GM23338 (cell line): ENCODE measurements at regions not wholly inside any gene's neighbourhood (a gene's known extent, or its start where the extent isn't known, plus 50 kb on each side); places are given as distances from the start of the nearest gene placed in this dataset.

Experiments used
- ATAC-seq: fragments of 200-7000 bp; cut with Tn5 transposase; 3 replicates; pipeline ENCODE4 v1.9.1; 2020
- DNase-seq: peaks from one replicate; pipeline ENCODE4 v3.0.0-alpha.2; 2015; ENCODE audit warnings: low spot score
- H2AFZ ChIP-seq: fragments of 200-600 bp; sonication (generic); 2 replicates; pipeline ENCODE4 v1.8.0; 2016; ENCODE audit warnings: antibody characterized with exemption, mild to moderate bottlenecking, moderate library complexity
- H3F3A ChIP-seq: fragments of 200-600 bp; sonication (generic); replicated peaks from 2 replicates; pipeline ENCODE4 v1.8.0; 2017; ENCODE audit warnings: antibody characterized with exemption, mixed run types, low read depth
- H3K27ac ChIP-seq: fragments of 200-600 bp; sonication (generic); 2 replicates; pipeline ENCODE4 v1.6.1; 2016; ENCODE audit warnings: low read depth
- H3K27me3 ChIP-seq: fragments of 200-600 bp; sonication (generic); 2 replicates; pipeline ENCODE4 v1.8.0; 2016; ENCODE audit warnings: mild to moderate bottlenecking, mixed run types, moderate library complexity; ENCODE audit not compliant: insufficient read depth
- H3K36me3 ChIP-seq: fragments of 200-600 bp; sonication (generic); 2 replicates; pipeline ENCODE4 v1.8.0; 2016; ENCODE audit warnings: mild to moderate bottlenecking; ENCODE audit not compliant: insufficient read depth
- H3K4me1 ChIP-seq: fragments of 200-600 bp; sonication (generic); 2 replicates; pipeline ENCODE4 v1.8.0; 2016; ENCODE audit warnings: mild to moderate bottlenecking, moderate library complexity; ENCODE audit not compliant: insufficient read depth
- H3K4me2 ChIP-seq: fragments of 200-600 bp; sonication (generic); 2 replicates; pipeline ENCODE4 v1.7.1; 2017; ENCODE audit warnings: mixed run types
- H3K4me3 ChIP-seq: fragments of 200-600 bp; sonication (generic); 2 replicates; pipeline ENCODE4 v1.6.1; 2016; ENCODE audit warnings: mixed run types
- H3K79me2 ChIP-seq: fragments of 200-600 bp; sonication (generic); replicated peaks from 2 replicates; pipeline ENCODE4 v1.8.0; 2017; ENCODE audit warnings: mild to moderate bottlenecking; ENCODE audit not compliant: insufficient read depth
- H3K9me2 ChIP-seq: fragments of 200-600 bp; sonication (generic); 2 replicates; pipeline ENCODE4 v1.8.0; 2017; ENCODE audit not compliant: insufficient read depth
- H4K20me1 ChIP-seq: fragments of 200-600 bp; sonication (generic); replicated peaks from 2 replicates; pipeline ENCODE4 v1.8.0; 2017; ENCODE audit warnings: mild to moderate bottlenecking; ENCODE audit not compliant: insufficient read depth
- H3K27ac Mint-ChIP-seq: 2 replicates; pipeline ENCODE4 v1.8.0; 2020; ENCODE audit warnings: inconsistent platforms, mild to moderate bottlenecking, moderate library complexity, mixed read lengths
- H3K27me3 Mint-ChIP-seq: 3 replicates; pipeline ENCODE4 v1.8.0; 2022; ENCODE audit warnings: low read depth, mild to moderate bottlenecking, moderate library complexity, mixed read lengths, inconsistent platforms; ENCODE audit not compliant: insufficient read depth, poor library complexity
- H3K36me3 Mint-ChIP-seq: 3 replicates; pipeline ENCODE4 v1.8.0; 2021; ENCODE audit warnings: low read depth, mild to moderate bottlenecking, inconsistent platforms, moderate library complexity, mixed read lengths
- H3K4me1 Mint-ChIP-seq: 3 replicates; pipeline ENCODE4 v1.8.0; 2020; ENCODE audit warnings: mild to moderate bottlenecking, inconsistent platforms, mixed read lengths
- H3K4me3 Mint-ChIP-seq: 3 replicates; pipeline ENCODE4 v1.8.0; 2021; ENCODE audit warnings: moderate library complexity, mild to moderate bottlenecking, inconsistent platforms, mixed read lengths
- H3K9me3 Mint-ChIP-seq: 3 replicates; pipeline ENCODE4 v1.8.0; 2020; ENCODE audit warnings: moderate library complexity, mild to moderate bottlenecking, inconsistent platforms, mixed read lengths
- CREB1 ChIP-seq: fragments of 250-450 bp; sonication (Bioruptor Pico); IDR thresholded peaks from 2 replicates; pipeline ENCODE4 v1.5.0; 2020; ENCODE audit warnings: low read depth, mild to moderate bottlenecking, moderate library complexity
- CTCF ChIP-seq, 2 experiments: fragments of 200-600 bp in 1 of 2; sonication (generic) in 1 of 2; conservative IDR thresholded peaks; 2 replicates each; pipeline versions ENCODE4 v1.5.1 to v1.6.1; 2016 to 2017; ENCODE audit warnings: antibody characterized with exemption in 2 of 2, low read depth in 2 of 2, mild to moderate bottlenecking in 2 of 2, moderate library complexity in 1 of 2
- ETS1 ChIP-seq: IDR thresholded peaks from 2 replicates; pipeline ENCODE4 v1.6.1; 2016; ENCODE audit warnings: antibody characterized with exemption
- EZH2 ChIP-seq: fragments of 200-600 bp; sonication (generic); IDR thresholded peaks from one replicate; pipeline ENCODE4 v1.8.0; 2017; ENCODE audit warnings: antibody characterized with exemption, mild to moderate bottlenecking, low read depth; ENCODE audit not compliant: unreplicated experiment
- EZH2phosphoT487 ChIP-seq: fragments of 200-600 bp; sonication (generic); IDR thresholded peaks from one replicate; pipeline ENCODE4 v1.8.1; 2018; ENCODE audit warnings: antibody characterized with exemption; ENCODE audit not compliant: unreplicated experiment
- JUNB ChIP-seq: IDR thresholded peaks from one replicate; pipeline ENCODE4 v1.6.1; 2016; ENCODE audit warnings: antibody characterized with exemption; ENCODE audit not compliant: unreplicated experiment
- NANOG ChIP-seq: IDR thresholded peaks from 2 replicates; pipeline ENCODE4 v1.6.1; 2016; ENCODE audit warnings: antibody characterized with exemption, borderline replicate concordance
- POLR2AphosphoS5 ChIP-seq: IDR thresholded peaks from 2 replicates; pipeline ENCODE4 v1.6.1; 2016; ENCODE audit warnings: antibody characterized with exemption, low read depth
- REST ChIP-seq: IDR thresholded peaks from one replicate; pipeline ENCODE4 v1.6.1; 2018; ENCODE audit warnings: antibody characterized with exemption; ENCODE audit not compliant: unreplicated experiment
- STAT1 ChIP-seq: IDR thresholded peaks from one replicate; pipeline ENCODE4 v1.6.1; 2016; ENCODE audit warnings: antibody characterized with exemption; ENCODE audit not compliant: unreplicated experiment
- ZNF114 ChIP-seq: fragments of 250-450 bp; sonication (Bioruptor Pico); IDR thresholded peaks from 2 replicates; pipeline ENCODE4 v1.5.0; 2020; ENCODE audit warnings: mild to moderate bottlenecking, moderate library complexity
- ZNF331 ChIP-seq: fragments of 250-450 bp; sonication (Bioruptor Pico); IDR thresholded peaks from 2 replicates; pipeline ENCODE4 v1.5.0; 2020; ENCODE audit warnings: low read depth, mild to moderate bottlenecking, moderate library complexity
- ZNF462 ChIP-seq: fragments of 250-450 bp; sonication (Bioruptor Pico); IDR thresholded peaks from 2 replicates; pipeline ENCODE4 v1.5.0; 2020; ENCODE audit warnings: mild to moderate bottlenecking, moderate library complexity

GRCh38 chr9:7554699-7555098, 244.9 kb downstream of the DMAC1 start:
- Histone ChIP-seq H4K20me1 (no peaks in the 10 kb centered on the region), H3K9me2 (peaks cover 3% of the 10 kb centered on the region; the same call in 1 of the 2 replicates), H3K27ac (no peak overlapping the region), H3K79me2 (no peaks in the 10 kb centered on the region), H3K4me3 (no peak overlapping the region), H3K36me3 (no peaks in the 10 kb centered on the region), H3K4me1 (no peaks in the 10 kb centered on the region), H2AFZ (peak overlapping the region; percentile 12; the same call in 1 of the 2 replicates), H3F3A (no peaks in the 10 kb centered on the region), H3K4me2 (no peak overlapping the region), H3K27me3 (no peaks in the 10 kb centered on the region)
- no peaks in the 10 kb centered on the region for H3K9me3 Mint-ChIP-seq
- H3K27me3 Mint-ChIP-seq = peaks cover 3% of the 10 kb centered on the region
- TF ChIP-seq ETS1 (no peak), STAT1 (no peak), CTCF (conservative IDR thresholded peaks at IDR 0.05; ENCODE audit: low read depth in 2 of 2) (no peak), ZNF114 (CRISPR knock-in tag) (no peak), REST (no peak), JUNB (no peak), EZH2phosphoT487 (no peak), NANOG (no peak), EZH2 (no peak), POLR2AphosphoS5 (no peak), ZNF462 (no peak), ZNF331 (CRISPR knock-in tag) (no peak), CREB1 (CRISPR knock-in tag) (no peak)
- no peaks in the 10 kb centered on the region for H3K4me1 Mint-ChIP-seq
- DNase-seq = no peak
- H3K4me3 Mint-ChIP-seq = no peak overlapping the region
- ATAC-seq = no peak
- no peak overlapping the region for H3K27ac Mint-ChIP-seq
- no peaks in the 10 kb centered on the region for H3K36me3 Mint-ChIP-seq
